ENCODE measurements at regions not wholly inside any gene's neighbourhood (a gene's known extent, or its start where the extent isn't known, plus 50 kb on each side); places are given as distances from the start of the nearest gene placed in this dataset.

DNA sequence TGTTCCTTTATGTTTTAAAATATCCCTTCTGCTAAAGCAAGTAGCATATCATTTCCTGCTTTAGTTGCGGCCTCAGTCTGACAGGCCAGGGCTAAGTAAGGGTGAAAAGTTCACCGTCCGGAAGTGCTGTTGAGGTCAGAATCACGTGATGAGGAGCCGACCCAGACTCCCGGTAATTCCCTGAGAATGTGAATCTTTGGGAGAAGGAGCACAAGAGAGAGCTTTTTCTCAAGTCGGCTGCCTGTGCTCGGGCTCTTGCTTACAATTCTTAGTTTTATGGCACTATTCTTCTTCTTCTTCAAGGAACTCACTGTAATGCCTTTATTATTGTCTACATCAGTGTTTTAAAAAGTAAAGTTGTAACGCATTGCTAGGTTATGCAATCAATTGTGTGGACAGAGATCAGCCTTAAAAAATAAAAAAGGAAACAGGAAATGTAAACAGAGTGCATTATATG, 309.3 kb downstream of the PRL start:
- Histone ChIP-seq H3K27me3 (no peaks in the 10 kb centered on the region), H3K4me1 (peaks cover 0 to 5% of the 10 kb centered on the region in 2 donors), H3K27ac (peak overlapping the region; percentile 61 to 70), H3K4me3 (peak overlapping the region in 2 of 3 donors; percentile 20 to 37), H3K9me3 (no peaks in the 10 kb centered on the region), H3K36me3 (no peaks in the 10 kb centered on the region)
- DNase-seq (ENCODE audit: low spot score in 2 of 2), result peak; percentile 55 to 71
- peak in 2 of 3 donors; percentile 40 to 72 for TF ChIP-seq POLR2AphosphoS5 (IDR thresholded peaks at IDR 0.05)
- TF ChIP-seq POLR2A (IDR thresholded peaks at IDR 0.05), result no peak
- intact Hi-C loops (cut with DNase I; ENCODE audit: low total_unique reads), result no loop called here

GRCh38 chr6:21990577-21990976, 306.3 kb downstream of the PRL start:
- H3K4me1 ChIP-seq, result peaks cover 0 to 5% of the 10 kb centered on the region in 2 donors
- no peak overlapping the region for H3K27ac ChIP-seq
- H3K36me3 ChIP-seq, result no peaks in the 10 kb centered on the region
- TF ChIP-seq POLR2AphosphoS5 (IDR thresholded peaks at IDR 0.05) (no peak), POLR2A (IDR thresholded peaks at IDR 0.05) (no peak)
- TF ChIP-seq, protein P1, sequence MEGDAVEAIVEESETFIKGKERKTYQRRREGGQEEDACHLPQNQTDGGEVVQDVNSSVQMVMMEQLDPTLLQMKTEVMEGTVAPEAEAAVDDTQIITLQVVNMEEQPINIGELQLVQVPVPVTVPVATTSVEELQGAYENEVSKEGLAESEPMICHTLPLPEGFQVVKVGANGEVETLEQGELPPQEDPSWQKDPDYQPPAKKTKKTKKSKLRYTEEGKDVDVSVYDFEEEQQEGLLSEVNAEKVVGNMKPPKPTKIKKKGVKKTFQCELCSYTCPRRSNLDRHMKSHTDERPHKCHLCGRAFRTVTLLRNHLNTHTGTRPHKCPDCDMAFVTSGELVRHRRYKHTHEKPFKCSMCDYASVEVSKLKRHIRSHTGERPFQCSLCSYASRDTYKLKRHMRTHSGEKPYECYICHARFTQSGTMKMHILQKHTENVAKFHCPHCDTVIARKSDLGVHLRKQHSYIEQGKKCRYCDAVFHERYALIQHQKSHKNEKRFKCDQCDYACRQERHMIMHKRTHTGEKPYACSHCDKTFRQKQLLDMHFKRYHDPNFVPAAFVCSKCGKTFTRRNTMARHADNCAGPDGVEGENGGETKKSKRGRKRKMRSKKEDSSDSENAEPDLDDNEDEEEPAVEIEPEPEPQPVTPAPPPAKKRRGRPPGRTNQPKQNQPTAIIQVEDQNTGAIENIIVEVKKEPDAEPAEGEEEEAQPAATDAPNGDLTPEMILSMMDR (IDR thresholded peaks at IDR 0.05), result no peak
- no peak for DNase-seq (ENCODE audit: low spot score in 2 of 2)
- H3K9me3 ChIP-seq, result no peaks in the 10 kb centered on the region
- no peaks in the 10 kb centered on the region for H3K27me3 ChIP-seq
- intact Hi-C loops (cut with DNase I; ENCODE audit: low total_unique reads), result no loop called here
- no peak overlapping the region for H3K4me3 ChIP-seq

GRCh38 chr6:21992178-21992967, 304.5 kb downstream of the PRL start:
- no peaks in the 10 kb centered on the region for H3K9me3 ChIP-seq
- H3K36me3 ChIP-seq, result no peaks in the 10 kb centered on the region
- no peak for TF ChIP-seq POLR2A (IDR thresholded peaks at IDR 0.05)
- no peak for TF ChIP-seq POLR2AphosphoS5 (IDR thresholded peaks at IDR 0.05)
- TF ChIP-seq, protein P1 (IDR thresholded peaks at IDR 0.05), result no peak
- H3K27ac ChIP-seq, result no peak overlapping the region
- H3K4me3 ChIP-seq, result no peak overlapping the region
- intact Hi-C loops (cut with DNase I; ENCODE audit: low total_unique reads), result no loop called here
- no peak for DNase-seq (ENCODE audit: low spot score in 2 of 2)
- no peaks in the 10 kb centered on the region for H3K4me1 ChIP-seq
- no peaks in the 10 kb centered on the region for H3K27me3 ChIP-seq

DNA sequence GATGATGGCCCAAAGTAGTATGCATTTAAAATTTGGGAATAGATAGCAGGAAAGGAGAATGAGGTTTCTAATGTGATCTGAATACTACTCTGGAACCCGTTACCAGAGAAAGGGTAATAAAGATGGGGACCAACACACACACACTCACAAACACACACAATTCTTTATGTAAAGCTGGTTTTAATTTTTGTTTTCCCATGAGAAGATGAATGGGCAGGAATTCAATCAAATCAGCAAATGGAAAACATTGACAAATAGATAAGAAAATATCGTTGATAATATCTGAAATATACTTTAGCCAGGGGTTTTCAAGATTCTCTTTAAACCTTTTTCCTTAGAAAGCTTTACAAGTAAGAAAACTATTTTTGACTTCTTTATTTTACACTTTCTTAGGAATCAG, 303.0 kb downstream of the PRL start:
- Histone ChIP-seq H3K4me3 (no peak overlapping the region), H3K27ac (no peak overlapping the region), H3K4me1 (no peaks in the 10 kb centered on the region), H3K27me3 (no peaks in the 10 kb centered on the region), H3K9me3 (no peaks in the 10 kb centered on the region), H3K36me3 (no peaks in the 10 kb centered on the region)
- intact Hi-C loops (cut with DNase I; ENCODE audit: low total_unique reads), result no loop called here
- TF ChIP-seq POLR2AphosphoS5 (IDR thresholded peaks at IDR 0.05) (no peak), POLR2A (IDR thresholded peaks at IDR 0.05) (no peak)
- TF ChIP-seq, protein P1 (IDR thresholded peaks at IDR 0.05), result no peak
- no peak for DNase-seq (ENCODE audit: low spot score in 2 of 2)

DNA sequence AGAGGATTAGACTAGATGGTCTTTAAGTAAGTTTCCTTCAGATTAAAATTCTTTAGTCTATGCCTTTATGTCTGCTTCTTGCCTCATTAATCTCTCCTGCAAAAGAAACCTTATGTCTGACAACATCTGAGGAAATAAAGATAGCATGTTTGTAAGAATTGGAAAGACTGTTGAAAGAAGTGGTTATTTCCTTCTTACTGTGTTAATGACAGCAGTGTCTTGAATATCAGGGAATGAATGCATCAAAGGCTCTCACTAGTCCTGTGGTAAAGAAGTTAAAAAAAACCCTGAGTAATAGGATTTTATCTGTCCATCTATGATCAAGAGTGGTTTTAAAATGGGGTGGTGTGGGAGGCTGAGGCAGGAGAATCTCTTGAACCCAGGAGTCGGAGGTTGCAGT, 302.0 kb downstream of the PRL start:
- H3K9me3 ChIP-seq, result no peaks in the 10 kb centered on the region
- H3K27ac ChIP-seq, result no peak overlapping the region
- H3K4me3 ChIP-seq, result no peak overlapping the region
- intact Hi-C loops (cut with DNase I; ENCODE audit: low total_unique reads), result no loop called here
- TF ChIP-seq, protein P1 (IDR thresholded peaks at IDR 0.05), result no peak
- no peak for TF ChIP-seq POLR2A (IDR thresholded peaks at IDR 0.05)
- TF ChIP-seq POLR2AphosphoS5 (IDR thresholded peaks at IDR 0.05), result no peak
- no peaks in the 10 kb centered on the region for H3K27me3 ChIP-seq
- DNase-seq (ENCODE audit: low spot score in 2 of 2), result no peak
- no peaks in the 10 kb centered on the region for H3K4me1 ChIP-seq
- H3K36me3 ChIP-seq, result no peaks in the 10 kb centered on the region

All from breast epithelium (tissue), 4 donors.